Calu3 (cell line): ENCODE measurements at regions not wholly inside any gene's neighbourhood (a gene's known extent, or its start where the extent isn't known, plus 50 kb on each side); places are given as distances from the start of the nearest gene placed in this dataset.
"Not testable (repeated sequence)": the region's sequence is repeated elsewhere in the genome, so short reads cannot be mapped to it uniquely, and the experiment has no call there.

Experiments
- BruUV-seq: library from RNA; stranded (reverse); fragments of 400-500 nt; replicated peaks from 2 replicates; lab custom pipeline; 2021; lab: Mats Ljungman, UMichigan
- CTCF ChIA-PET: fragments of 300-600 bp; sonication (Branson Sonifier 250); formaldehyde crosslinking; loops from one replicate; lab custom pipeline; 2022; ENCODE audit warnings: antibody characterized with exemption; lab: Charles Lee
- DNase-seq: peaks from one replicate; pipeline ENCODE4 v3.0.0; 2022
- H3K27ac Mint-ChIP-seq: one replicate; pipeline ENCODE4 v1.8.0; 2022; ENCODE audit warnings: mixed read lengths; ENCODE audit not compliant: unreplicated experiment
- H3K27me3 Mint-ChIP-seq: one replicate; pipeline ENCODE4 v1.8.0; 2022; ENCODE audit warnings: mixed read lengths; ENCODE audit not compliant: unreplicated experiment
- H3K36me3 Mint-ChIP-seq: one replicate; pipeline ENCODE4 v1.8.0; 2022; ENCODE audit warnings: mild to moderate bottlenecking, moderate library complexity, mixed read lengths; ENCODE audit not compliant: insufficient read depth, unreplicated experiment
- H3K4me1 Mint-ChIP-seq: one replicate; pipeline ENCODE4 v1.8.0; 2022; ENCODE audit warnings: mild to moderate bottlenecking, low read depth, mixed read lengths; ENCODE audit not compliant: unreplicated experiment
- H3K4me3 Mint-ChIP-seq: one replicate; pipeline ENCODE4 v1.8.0; 2022; ENCODE audit warnings: mild to moderate bottlenecking, low read depth, moderate library complexity, mixed read lengths; ENCODE audit not compliant: unreplicated experiment
- H3K9me3 Mint-ChIP-seq: one replicate; pipeline ENCODE4 v1.8.0; 2022; ENCODE audit warnings: low read depth, mixed read lengths; ENCODE audit not compliant: unreplicated experiment
- intact Hi-C: fragments of 100-400 bp; cut with micrococcal nuclease; formaldehyde crosslinking; loops from one replicate; pipeline ENCODE4 v1.10.0; 2022; ENCODE audit not compliant: unreplicated experiment
- TF ChIP-seq, protein P1 (sequence below): fragments of 200-600 bp; IDR thresholded peaks from one replicate; pipeline ENCODE4 v1.8.0; 2022; ENCODE audit warnings: antibody characterized with exemption; ENCODE audit not compliant: unreplicated experiment

GRCh38 chr6:85004361-85004995, 240.1 kb upstream of the TBX18 start:
- Mint-ChIP-seq H3K4me3 (no peak overlapping the region), H3K27ac (no peak overlapping the region), H3K27me3 (peaks cover 24% of the 10 kb centered on the region), H3K9me3 (no peaks in the 10 kb centered on the region), H3K4me1 (no peaks in the 10 kb centered on the region), H3K36me3 (no peaks in the 10 kb centered on the region)
- BruUV-seq = no TSS peak
- TF ChIP-seq, protein P1, sequence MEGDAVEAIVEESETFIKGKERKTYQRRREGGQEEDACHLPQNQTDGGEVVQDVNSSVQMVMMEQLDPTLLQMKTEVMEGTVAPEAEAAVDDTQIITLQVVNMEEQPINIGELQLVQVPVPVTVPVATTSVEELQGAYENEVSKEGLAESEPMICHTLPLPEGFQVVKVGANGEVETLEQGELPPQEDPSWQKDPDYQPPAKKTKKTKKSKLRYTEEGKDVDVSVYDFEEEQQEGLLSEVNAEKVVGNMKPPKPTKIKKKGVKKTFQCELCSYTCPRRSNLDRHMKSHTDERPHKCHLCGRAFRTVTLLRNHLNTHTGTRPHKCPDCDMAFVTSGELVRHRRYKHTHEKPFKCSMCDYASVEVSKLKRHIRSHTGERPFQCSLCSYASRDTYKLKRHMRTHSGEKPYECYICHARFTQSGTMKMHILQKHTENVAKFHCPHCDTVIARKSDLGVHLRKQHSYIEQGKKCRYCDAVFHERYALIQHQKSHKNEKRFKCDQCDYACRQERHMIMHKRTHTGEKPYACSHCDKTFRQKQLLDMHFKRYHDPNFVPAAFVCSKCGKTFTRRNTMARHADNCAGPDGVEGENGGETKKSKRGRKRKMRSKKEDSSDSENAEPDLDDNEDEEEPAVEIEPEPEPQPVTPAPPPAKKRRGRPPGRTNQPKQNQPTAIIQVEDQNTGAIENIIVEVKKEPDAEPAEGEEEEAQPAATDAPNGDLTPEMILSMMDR = no peak
- CTCF ChIA-PET = no interaction called here
- intact Hi-C loops = no loop called here
- no peak for DNase-seq

GRCh38 chr6:85002847-85003246, 238.4 kb upstream of the TBX18 start:
- CTCF ChIA-PET = no interaction called here
- no peak overlapping the region for H3K4me3 Mint-ChIP-seq
- BruUV-seq = no TSS peak
- intact Hi-C loops = no loop called here
- no peaks in the 10 kb centered on the region for H3K9me3 Mint-ChIP-seq
- no peak for DNase-seq
- TF ChIP-seq, protein P1 = no peak
- no peaks in the 10 kb centered on the region for H3K36me3 Mint-ChIP-seq
- peaks cover 24% of the 10 kb centered on the region for H3K27me3 Mint-ChIP-seq
- no peak overlapping the region for H3K27ac Mint-ChIP-seq
- H3K4me1 Mint-ChIP-seq = no peaks in the 10 kb centered on the region

DNA sequence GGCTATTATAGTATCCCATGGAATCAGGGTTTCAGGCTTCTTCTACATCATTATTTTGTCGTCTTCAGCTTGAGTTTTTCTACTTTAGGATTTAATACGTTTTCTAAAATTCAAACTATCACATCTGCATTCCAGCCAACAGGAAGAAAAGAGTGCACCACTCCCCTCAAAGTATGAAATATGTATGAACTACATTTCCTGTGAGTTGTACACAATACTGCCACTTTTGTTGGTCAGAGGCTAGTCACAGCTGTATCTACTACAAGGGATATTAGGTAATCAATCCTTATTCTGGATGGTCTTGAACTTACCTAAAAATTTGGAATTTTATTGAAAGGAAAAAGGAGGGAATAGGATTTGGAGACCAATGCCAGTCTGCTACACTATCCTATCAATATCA, 235.6 kb upstream of the TBX18 start:
- Mint-ChIP-seq H3K4me3 (no peak overlapping the region), H3K27ac (no peak overlapping the region), H3K36me3 (no peaks in the 10 kb centered on the region), H3K4me1 (no peaks in the 10 kb centered on the region), H3K27me3 (peaks cover 24% of the 10 kb centered on the region), H3K9me3 (no peaks in the 10 kb centered on the region)
- BruUV-seq = no TSS peak
- TF ChIP-seq, protein P1 = no peak
- CTCF ChIA-PET = no interaction called here
- intact Hi-C loops = no loop called here
- no peak for DNase-seq

GRCh38 chr6:84998223-84998622, 233.8 kb upstream of the TBX18 start:
- BruUV-seq = no TSS peak
- intact Hi-C loops = no loop called here
- no peaks in the 10 kb centered on the region for H3K36me3 Mint-ChIP-seq
- no peak overlapping the region for H3K27ac Mint-ChIP-seq
- no peak for DNase-seq
- no peaks in the 10 kb centered on the region for H3K4me1 Mint-ChIP-seq
- no peaks in the 10 kb centered on the region for H3K9me3 Mint-ChIP-seq
- TF ChIP-seq, protein P1 = no peak
- peaks cover 7% of the 10 kb centered on the region for H3K27me3 Mint-ChIP-seq
- H3K4me3 Mint-ChIP-seq = no peak overlapping the region
- CTCF ChIA-PET = no interaction called here

GRCh38 chr6:84988766-84989165, 224.4 kb upstream of the TBX18 start:
- H3K27me3 Mint-ChIP-seq = peaks cover 15% of the 10 kb centered on the region
- DNase-seq, H3K36me3 Mint-ChIP-seq, BruUV-seq, intact Hi-C loops, H3K4me1 Mint-ChIP-seq, H3K4me3 Mint-ChIP-seq, CTCF ChIA-PET, H3K9me3 Mint-ChIP-seq, H3K27ac Mint-ChIP-seq: not testable (repeated sequence)

GRCh38 chr6:84985490-84985889, 221.1 kb upstream of the TBX18 start:
- H3K9me3 Mint-ChIP-seq = peaks cover 13% of the 10 kb centered on the region
- CTCF ChIA-PET, BruUV-seq, DNase-seq, H3K4me3 Mint-ChIP-seq, intact Hi-C loops, H3K4me1 Mint-ChIP-seq, H3K27ac Mint-ChIP-seq, H3K36me3 Mint-ChIP-seq: not testable (repeated sequence)
- peaks cover 41% of the 10 kb centered on the region for H3K27me3 Mint-ChIP-seq
